ENCODE measurements at regions not wholly inside any gene's neighbourhood (a gene's known extent, or its start where the extent isn't known, plus 50 kb on each side); places are given as distances from the start of the nearest gene placed in this dataset.

DNA sequence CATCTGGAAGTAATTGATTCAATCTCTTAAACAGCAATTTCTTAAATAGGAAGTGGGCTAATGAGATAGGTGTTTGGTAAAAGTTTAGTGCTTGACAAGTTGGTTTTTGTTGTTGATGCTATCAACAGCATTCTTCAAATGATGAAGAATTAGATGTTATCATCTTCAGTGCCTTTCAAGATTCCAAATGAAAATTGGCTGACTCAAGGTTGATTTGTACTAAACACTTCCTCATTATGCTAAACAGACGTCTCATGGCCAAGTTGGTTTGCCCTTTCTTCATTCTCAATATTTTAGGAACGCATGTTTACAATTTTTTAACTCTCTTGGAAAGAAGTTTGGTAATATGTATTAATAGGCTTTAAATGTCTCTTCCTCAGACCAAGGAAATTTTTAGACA is 86.0 kb downstream of the MID1IP1 start:
- no peak for DNase-seq (ENCODE audit: low spot score)

DNA sequence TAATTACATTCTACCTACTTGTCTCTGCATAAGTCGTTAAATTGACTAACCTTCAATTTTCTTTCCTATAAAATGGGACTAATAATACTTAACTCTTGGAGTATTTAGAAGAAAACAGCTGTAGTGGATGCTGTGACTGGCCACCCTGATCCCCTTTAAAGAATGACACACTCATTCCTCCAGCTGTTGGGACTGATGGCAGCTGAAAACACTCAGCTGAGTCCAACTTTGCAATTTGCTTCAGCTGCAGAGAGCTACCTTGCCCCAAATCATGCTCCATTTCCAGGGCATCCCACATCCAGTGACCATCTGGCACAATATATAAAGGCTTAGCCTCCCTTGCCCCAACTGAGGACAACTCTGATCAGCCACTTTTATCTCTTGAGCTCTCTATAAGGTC is 89.1 kb downstream of the MID1IP1 start:
- DNase-seq (ENCODE audit: low spot score), result no peak

DNA sequence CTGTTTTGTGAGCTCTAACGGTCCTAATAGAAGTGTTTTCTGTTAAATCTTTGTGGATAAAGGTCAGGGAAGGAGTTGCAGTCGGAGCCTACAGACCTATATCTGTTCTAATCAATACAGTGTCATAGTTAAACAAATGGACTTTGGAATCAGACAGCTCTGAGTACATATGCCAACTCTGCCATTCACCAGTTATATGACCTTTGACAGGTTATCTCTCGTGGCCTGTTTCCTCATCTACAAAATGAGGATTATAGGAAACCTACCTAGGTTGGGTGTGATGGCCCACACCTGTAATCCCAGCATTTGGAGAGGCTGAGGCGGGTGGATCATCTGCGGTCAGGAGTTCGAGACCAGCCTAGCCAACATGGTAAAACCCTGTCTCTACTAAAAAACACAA is 89.7 kb downstream of the MID1IP1 start:
- no peak for DNase-seq (ENCODE audit: low spot score)

DNA sequence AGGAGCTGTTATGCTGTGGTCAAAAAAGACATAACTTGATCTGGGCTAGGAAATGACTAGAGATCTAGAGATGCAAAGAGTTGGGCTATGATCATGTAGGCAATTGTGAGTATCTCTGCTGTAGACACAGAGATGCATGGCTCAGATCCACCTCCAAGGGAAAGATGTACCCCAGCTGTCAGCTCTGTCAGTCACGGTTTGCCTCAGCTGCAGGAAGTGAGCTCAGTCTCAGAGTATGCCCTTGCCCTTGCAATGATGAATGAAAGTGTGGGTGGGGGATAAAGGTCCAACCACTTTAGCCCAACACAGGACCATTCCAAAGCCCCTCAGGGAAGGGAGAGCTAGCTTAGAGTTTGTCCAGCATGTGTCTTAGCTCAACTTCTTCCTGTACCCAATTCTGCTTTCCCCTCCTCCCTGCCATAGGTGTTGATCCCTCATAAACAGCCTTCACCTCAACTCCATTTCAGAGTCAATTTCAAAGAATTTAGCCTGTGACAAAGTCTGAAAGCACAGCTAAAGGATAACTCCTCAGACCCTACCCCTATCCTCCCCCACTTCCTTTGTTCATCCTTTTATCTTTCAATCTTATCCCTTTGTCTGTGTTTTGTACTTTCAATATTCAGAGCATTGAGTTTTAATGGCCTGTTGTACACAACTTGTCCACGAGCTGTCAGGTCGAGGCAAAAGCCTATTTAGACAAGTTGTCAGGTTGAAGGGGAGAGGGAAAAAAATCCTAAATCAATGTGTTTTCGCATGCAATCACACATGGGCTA is 90.6 kb downstream of the MID1IP1 start:
- DNase-seq (ENCODE audit: low spot score), result no peak

DNA sequence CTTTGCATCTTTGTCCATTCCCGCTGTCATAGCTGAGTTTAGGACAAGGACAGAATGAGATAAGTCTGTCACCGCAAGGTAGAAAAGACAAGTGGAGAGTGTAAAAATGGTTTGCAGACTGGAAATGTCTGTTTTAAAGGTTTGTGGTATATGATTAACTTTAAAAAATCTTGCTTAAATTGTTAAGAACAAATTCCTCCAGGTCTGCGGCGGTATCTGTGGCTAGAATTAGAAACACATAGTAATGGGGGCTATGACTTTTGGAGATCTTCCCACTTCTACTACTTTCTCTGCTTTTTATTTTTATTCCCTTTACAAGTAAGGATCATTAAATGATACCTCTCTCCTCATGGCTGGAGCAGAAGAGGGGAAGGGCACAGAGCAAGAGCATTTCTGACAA is 92.2 kb downstream of the MID1IP1 start:
- DNase-seq (ENCODE audit: low spot score), result no peak

DNA sequence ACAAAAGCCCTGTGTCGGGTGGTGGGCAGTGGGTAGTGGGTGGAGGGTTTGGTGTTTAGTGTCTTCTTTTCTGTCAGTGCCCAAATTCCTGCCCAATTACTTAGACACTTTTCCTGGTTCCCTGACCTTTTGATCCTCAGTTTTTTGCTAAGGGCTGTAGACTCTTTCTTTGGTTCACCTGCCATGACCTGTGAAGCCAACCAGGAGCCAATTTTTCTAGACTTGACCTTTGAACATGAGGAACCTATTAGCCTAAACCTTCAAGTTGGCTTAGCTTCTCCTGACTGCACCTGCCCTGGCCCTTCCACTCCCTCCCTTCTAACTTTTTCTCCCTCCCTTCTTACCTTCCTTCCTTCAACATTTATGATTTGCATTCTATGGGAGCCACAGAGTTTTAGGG is 94.5 kb downstream of the MID1IP1 start:
- no peak for DNase-seq (ENCODE audit: low spot score)

DNA sequence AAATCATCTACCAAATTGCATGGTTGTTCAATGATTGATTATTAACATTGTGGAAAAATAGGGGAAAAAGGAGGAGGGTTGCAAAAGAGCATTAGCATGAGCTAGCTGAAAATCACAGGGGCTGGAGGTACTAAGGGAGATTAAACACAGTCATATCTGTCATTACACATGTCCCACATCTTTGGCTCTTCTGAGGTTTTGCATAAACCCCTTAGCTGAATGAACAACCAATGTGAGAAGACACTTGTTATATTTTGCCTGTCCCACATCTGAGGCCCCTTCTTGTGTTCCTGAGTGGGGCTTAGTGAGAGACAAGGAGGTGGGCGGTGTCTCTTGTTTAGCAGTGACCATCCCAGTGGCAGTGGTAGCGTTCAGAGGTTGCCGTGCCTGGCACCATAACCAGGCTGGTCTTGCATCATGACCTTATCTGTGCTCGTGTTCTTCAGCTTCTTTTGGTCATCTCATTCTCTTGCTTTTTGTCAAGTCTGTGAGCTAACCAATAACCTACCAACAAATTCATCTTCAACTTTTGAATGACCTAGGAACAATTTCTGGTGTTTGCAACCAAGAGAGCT is 95.6 kb downstream of the MID1IP1 start:
- no peak for DNase-seq (ENCODE audit: low spot score)

DNA sequence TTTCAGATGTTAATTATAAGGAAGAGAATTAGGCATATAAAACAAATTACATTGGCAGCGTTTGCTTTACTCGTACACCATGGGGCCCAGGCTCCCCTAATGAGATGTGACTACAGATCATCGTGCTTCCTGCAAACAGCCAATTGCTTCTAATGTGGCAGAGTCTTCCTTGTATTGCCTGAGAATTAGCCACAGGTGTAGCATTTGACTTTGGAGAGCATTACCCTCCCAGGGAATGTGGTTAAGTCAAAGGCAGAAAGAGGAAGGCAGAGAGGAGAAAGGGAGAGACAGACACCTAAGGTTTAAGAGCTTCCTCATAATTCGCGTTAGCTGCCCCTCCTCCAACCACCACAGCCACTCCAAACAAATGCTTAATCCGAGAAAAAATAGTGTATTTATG is 97.0 kb downstream of the MID1IP1 start:
- DNase-seq (ENCODE audit: low spot score), result no peak

DNA sequence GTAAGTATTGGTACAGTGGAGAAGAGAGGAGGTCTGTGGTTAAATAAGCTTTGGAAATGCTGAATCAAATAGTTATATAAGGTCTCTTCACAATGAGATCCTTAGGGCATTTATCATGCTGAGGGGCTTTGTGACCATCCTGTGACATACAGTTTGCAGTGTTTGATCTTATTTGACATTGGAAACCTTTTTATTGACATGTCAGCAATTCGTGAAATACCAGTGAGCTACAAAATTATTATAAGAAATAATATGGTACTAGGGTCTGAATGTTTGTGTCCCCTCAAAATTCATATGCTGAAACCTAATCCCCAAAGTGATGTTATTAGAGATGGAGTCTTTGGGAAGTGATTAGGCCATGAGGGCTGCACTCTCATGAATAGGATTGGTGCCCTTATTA is 98.4 kb downstream of the MID1IP1 start:
- no peak for DNase-seq (ENCODE audit: low spot score)

DNA sequence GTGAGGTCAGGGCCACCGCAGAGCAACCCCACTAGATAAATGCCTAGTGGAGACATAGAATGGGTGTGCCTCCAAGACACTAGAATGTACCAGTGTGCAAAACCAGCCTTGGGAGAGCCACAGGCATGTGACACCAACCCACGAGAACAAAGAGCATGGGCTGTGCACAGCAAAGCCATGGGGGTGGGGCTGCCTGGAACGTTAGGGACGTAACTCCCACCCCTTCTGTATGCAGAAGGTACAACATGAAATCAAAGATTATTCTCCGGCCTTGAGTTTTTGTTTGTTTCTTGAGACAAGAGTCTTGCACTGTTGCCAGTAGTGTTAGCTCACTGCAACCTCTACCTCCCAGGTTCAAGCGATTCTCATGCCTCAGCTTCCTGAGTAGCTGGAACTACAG is 99.5 kb downstream of the MID1IP1 start:
- no peak for DNase-seq (ENCODE audit: low spot score)

DNA sequence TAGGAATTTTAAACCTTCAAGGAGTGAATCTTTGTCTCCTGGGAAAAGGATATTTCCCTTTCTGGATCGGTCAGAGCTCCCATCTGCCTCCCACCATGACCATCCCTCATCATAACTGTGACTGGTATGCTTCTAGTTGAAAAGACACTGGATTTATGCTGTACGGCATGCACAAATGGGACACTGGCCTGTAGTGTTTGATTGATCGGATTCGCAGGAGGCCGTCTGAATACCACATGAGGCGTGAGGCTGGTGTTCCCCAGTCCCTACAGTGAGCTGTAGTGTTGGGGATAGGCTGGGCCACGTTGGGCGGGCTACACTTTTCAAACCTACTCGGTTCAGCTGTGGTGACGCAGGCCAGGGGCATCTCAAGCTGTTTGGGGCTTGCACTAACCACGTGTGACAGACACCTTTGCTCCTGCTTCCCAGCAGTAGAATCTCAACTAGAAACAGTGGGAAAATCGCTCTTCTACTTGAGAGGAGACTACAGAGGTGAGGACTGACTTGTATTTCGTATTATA is 101.8 kb downstream of the MID1IP1 start:
- DNase-seq (ENCODE audit: low spot score), result no peak

DNA sequence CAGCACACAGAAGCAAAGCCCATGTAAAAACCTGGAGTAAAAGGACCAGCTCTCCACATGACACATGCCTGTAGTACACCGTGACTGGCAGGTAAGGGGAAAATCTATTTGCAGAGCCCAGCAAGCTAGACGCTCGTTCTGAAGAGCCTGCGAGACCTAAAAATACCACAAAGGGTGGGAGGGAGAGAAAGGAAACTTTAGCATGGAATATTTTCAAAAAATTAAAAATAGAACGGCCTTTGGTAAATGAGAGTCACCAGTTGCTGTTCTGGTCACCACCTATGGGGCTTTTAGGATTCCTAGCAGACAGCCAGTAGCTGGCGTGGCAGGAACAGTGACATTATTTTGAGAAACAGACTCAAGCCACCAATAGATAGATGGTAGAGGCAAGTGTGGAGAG is 115.5 kb downstream of the MID1IP1 start:
- no peak for DNase-seq (ENCODE audit: low spot score)

DNA sequence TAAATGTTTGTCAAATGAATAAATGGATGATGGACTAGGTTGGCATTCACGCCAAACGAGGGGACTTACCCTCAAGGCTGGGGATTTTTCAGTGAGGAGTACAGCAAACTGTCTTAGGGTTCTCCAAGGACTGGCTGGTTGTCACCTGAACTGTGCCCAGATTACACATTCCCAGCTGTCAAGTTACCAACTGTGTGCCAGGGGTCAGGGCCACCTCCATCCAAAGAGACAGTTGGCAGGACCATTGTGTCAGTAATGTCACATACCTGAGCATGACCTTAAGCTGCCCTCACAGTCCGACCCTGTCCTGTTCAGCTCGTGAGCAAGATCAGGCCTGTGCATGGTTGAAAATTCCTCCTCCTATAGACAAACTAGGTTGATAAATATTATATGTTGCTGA is 116.7 kb downstream of the MID1IP1 start:
- DNase-seq (ENCODE audit: low spot score), result no peak

DNA sequence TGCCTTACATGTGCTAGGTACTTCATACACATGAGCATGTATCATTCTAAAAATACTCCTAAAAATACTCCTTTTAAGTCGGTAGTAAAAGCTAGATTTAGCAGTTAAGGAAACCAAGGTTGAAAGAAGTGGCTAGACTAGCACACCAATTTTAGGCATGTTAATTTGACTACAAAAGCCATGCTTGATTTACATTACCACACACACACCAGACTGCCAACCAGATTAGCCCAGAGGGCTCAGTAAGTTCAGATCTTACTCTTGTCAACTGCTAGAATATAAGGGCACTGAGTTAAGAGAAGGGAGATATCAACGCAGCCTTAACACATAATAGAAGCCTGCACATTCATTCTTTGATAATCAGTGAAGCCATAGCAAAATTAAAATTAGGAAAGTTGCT is 117.9 kb downstream of the MID1IP1 start:
- no peak for DNase-seq (ENCODE audit: low spot score)

DNA sequence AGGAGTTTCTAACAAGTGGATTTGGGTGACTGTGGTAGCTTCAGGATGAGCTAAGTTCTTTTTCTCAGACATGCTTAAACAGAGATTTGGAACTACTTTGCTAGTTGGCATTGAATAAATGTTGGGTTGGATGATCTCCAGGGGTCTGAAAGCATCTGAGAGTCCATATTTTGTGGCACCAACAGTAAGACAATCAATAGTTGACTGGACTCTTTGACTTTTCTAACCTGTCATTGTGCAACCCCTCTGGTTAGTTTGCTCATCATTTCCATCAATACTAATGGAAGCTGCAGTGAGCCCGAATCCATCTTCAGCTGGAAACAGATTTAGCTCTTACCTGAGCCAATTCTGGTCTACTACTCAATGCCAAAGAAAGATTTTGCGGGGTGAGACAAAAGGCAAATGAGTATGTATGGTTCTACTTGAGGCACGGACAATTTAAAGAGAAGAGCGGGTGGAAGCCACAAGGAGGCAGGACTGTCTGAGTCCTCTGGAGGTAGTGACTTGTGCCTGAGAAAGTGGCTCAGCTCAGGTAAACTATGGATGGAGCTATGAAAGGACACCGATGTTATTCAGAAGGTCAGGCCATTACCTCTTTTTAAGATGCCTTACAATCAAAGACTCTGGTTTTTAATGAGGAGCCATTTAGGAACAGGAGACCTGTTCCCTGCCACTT is 118.7 kb downstream of the MID1IP1 start:
- DNase-seq (ENCODE audit: low spot score), result no peak

DNA sequence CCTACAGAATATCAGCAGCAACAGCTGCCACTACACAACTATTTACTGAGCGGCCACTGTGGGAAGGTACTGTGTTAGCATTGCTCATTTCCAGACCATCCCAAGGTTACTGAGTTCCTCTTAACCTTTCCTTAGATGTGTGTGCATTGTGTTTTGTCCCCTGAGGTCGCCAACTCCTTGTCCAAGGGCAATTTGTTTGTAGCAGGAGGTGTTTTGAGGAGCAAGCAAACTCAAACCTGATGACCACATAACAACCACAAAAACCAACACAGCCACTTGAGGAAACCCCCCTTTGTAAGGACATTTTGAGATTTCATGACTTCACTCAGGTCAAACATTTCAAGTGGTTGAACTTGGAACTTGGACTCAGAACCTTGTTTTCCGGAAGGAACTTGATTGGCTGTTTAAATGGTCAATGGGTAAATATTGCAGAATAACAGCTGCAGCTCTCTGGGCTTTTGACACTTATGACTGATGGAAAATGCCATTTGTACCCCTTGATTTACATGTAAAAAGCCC is 122.3 kb downstream of the MID1IP1 start:
- no peak for DNase-seq (ENCODE audit: low spot score)

DNA sequence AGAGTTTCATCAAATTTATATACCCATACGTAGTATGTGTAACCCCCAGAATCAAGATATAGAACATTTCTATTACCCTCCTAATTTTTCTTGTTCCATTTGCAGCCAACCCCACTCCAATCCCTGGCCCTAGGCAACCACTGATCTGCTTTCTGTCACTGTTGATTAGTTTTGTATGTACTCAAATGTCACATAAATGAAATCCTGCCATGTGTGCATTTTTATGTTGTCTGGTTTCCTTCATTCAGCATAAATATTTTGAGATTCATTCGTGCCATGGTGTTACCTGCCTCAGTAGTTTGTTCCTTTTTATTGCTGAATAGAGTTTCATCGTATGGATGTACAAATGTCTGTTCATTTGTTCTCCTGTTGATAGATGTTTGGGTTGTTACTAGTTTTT is 126.3 kb downstream of the MID1IP1 start:
- no peak for DNase-seq (ENCODE audit: low spot score)

DNA sequence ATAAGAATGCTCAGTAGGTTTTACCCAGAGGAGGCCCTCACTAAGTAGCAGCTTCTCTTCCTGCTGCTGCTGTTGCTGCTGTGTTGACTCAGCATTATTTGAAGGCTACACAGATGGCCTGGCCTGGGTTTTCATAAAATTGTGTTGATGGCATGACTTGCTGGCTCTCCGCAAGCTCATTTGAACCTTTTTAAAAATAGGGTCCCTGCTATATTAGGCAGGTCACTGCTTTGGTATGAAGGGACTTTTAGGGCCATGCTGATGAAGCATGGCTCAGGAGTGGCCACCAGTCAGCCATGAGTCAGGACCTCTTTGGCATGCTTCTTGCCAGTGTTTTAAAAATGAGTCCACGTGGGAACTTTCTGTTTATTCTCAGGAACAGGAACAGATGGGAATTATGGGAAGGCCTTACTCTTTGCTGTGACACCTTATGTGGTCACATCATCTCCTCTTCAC is 128.7 kb downstream of the MID1IP1 start:
- DNase-seq (ENCODE audit: low spot score), result no peak

DNA sequence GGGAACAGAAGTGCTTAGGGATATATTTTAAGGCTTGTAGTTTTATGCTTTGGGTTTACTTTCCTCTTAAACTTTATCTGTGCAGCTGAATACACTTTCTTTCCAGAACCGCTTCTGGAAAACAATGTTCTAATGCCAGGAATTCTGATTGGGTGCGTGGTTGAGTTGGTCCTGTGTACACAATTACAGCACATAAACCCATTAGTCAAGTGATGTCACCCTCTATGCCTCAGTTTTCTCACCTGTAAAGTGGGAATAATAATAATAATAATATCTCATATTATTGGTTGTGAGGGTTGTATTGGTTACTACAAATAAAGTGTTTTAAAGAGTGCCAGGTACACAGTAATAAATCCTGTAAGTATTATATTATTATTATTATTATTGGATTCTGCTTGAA is 129.2 kb downstream of the MID1IP1 start:
- no peak for DNase-seq (ENCODE audit: low spot score)

DNA sequence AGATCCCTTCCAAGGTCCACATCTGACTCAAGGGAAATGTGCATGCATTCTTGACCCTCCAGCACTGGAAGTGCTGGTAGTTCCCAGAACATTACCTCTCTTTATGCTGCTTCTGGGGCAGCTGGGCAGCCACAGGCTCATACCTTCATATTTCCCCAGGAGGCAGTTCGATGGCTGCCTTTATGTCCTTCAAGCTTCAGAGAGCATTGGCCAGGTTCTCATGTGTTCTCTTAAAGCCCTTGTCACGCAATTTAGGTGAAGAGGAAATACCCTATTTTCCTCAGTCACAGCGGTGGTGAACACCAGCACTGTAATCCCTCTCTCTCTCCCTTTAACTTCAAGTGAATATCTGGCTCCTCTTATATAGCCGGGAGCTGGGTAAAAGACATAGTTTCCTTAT is 134.3 kb downstream of the MID1IP1 start:
- DNase-seq (ENCODE audit: low spot score), result no peak

DNA sequence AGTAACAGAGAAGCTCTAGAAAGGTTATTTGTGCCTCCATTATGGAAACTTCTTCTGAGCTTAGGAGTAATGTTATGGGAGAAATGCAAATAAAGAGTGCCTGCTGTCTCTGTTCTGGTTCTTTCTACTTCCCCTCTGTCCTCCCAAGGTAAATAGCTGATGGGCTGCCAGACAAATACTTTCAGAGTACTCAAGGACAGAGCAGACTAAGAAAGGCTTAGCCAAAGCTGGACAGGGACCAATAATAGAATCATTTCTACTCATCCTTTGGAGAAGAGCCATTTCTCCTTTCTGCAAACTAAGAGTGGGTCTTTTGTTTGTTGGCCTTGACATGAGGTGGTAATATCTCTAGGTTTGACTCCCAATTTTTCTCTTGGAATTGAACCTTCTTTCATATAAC is 136.1 kb downstream of the MID1IP1 start:
- DNase-seq (ENCODE audit: low spot score), result no peak

DNA sequence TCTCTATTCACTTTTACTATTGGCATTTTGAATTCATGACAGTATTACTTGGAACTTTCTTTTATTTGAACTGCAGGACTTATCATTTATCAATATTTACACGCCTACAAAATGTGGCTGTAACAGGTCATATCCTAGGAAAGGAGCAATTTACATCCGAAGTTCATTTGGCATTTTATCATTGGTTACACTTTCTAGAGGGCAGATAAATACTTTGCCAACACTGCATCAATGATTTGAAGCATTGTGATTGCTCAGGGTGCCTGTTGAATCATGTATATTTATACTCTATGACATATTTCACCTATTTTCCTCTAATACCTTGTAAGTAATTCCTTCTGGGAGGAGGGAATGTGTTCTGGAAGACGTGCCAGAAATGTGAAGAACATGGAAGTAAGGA is 136.7 kb downstream of the MID1IP1 start:
- no peak for DNase-seq (ENCODE audit: low spot score)
